Astrocyte (in vitro differentiated cells and primary cell): ENCODE measurements at regions not wholly inside any gene's neighbourhood (a gene's known extent, or its start where the extent isn't known, plus 50 kb on each side); places are given as distances from the start of the nearest gene placed in this dataset.
"Not testable (repeated sequence)": the region's sequence is repeated elsewhere in the genome, so short reads cannot be mapped to it uniquely, and the experiment has no call there.

ENCODE experiments used
- DNase-seq: peaks from one replicate; pipeline ENCODE4 v3.0.0-alpha.2; 2010; ENCODE audit warnings: low read depth
- FAIRE-seq: peaks from 2 replicates; lab custom pipeline; 2011; peaks lifted over from hg19 to GRCh38; lab: Jason Lieb, UNC
- H2AFZ ChIP-seq: 2 replicates; pipeline ENCODE4 v1.6.0; 2012; ENCODE audit warnings: low read depth, low read length, inconsistent platforms
- H3K27ac ChIP-seq: 2 replicates; pipeline ENCODE4 v1.5.1; 2011; ENCODE audit warnings: low read depth, low read length, inconsistent platforms
- H3K27me3 ChIP-seq: 2 replicates; pipeline ENCODE4 v1.6.0; 2011; ENCODE audit warnings: low read length, inconsistent platforms; ENCODE audit not compliant: insufficient read depth
- H3K36me3 ChIP-seq: 2 replicates; pipeline ENCODE4 v1.5.1; 2011; ENCODE audit warnings: low read length, inconsistent platforms; ENCODE audit not compliant: insufficient read depth
- H3K4me1 ChIP-seq: 2 replicates; pipeline ENCODE4 v1.5.1; 2011; ENCODE audit warnings: low read length, inconsistent platforms; ENCODE audit not compliant: insufficient read depth
- H3K4me2 ChIP-seq: 2 replicates; pipeline ENCODE4 v1.6.0; 2012; ENCODE audit warnings: low read length, inconsistent platforms
- H3K4me3 ChIP-seq: 2 replicates; pipeline ENCODE4 v1.5.1; 2011; ENCODE audit warnings: low read depth, mild to moderate bottlenecking, low read length, inconsistent platforms; ENCODE audit not compliant: insufficient read depth
- H3K79me2 ChIP-seq: 2 replicates; pipeline ENCODE4 v1.6.0; 2012; ENCODE audit warnings: mild to moderate bottlenecking, low read length, inconsistent platforms; ENCODE audit not compliant: insufficient read depth
- H3K9ac ChIP-seq: 2 replicates; pipeline ENCODE4 v1.6.0; 2012; ENCODE audit warnings: mild to moderate bottlenecking, low read length, inconsistent platforms
- H3K9me3 ChIP-seq: 2 replicates; pipeline ENCODE4 v1.5.1; 2012; ENCODE audit warnings: low read depth, mild to moderate bottlenecking, low read length, inconsistent platforms; ENCODE audit not compliant: insufficient read depth
- H4K20me1 ChIP-seq: 2 replicates; pipeline ENCODE4 v1.6.0; 2012; ENCODE audit warnings: low read length, inconsistent platforms; ENCODE audit not compliant: insufficient read depth
- H3K27ac Mint-ChIP-seq: one replicate; pipeline ENCODE4 v1.8.0; 2021; ENCODE audit warnings: mild to moderate bottlenecking, mixed read lengths; ENCODE audit not compliant: unreplicated experiment
- H3K27me3 Mint-ChIP-seq: one replicate; pipeline ENCODE4 v1.8.0; 2021; ENCODE audit warnings: low read depth, mixed read lengths; ENCODE audit not compliant: unreplicated experiment
- H3K36me3 Mint-ChIP-seq: one replicate; pipeline ENCODE4 v1.8.0; 2021; ENCODE audit warnings: low read depth, mixed read lengths; ENCODE audit not compliant: unreplicated experiment
- H3K4me1 Mint-ChIP-seq: one replicate; pipeline ENCODE4 v1.8.0; 2021; ENCODE audit warnings: low read depth, mixed read lengths; ENCODE audit not compliant: unreplicated experiment
- H3K4me3 Mint-ChIP-seq: one replicate; pipeline ENCODE4 v1.8.0; 2021; ENCODE audit warnings: mild to moderate bottlenecking, moderate library complexity, mixed read lengths; ENCODE audit not compliant: unreplicated experiment
- H3K9me3 Mint-ChIP-seq: one replicate; pipeline ENCODE4 v1.8.0; 2021; ENCODE audit warnings: mild to moderate bottlenecking, mixed read lengths; ENCODE audit not compliant: unreplicated experiment
- EZH2 ChIP-seq: IDR thresholded peaks from 2 replicates; pipeline ENCODE4 v1.6.1; 2012; ENCODE audit warnings: mild to moderate bottlenecking, low read length, inconsistent platforms; ENCODE audit not compliant: insufficient read depth
- TF ChIP-seq, protein P1 (sequence below): IDR thresholded peaks from 2 replicates; pipeline ENCODE4 v1.5.1; 2011; ENCODE audit warnings: low read depth, mild to moderate bottlenecking, inconsistent platforms, low read length, moderate library complexity; ENCODE audit not compliant: insufficient read depth

DNA sequence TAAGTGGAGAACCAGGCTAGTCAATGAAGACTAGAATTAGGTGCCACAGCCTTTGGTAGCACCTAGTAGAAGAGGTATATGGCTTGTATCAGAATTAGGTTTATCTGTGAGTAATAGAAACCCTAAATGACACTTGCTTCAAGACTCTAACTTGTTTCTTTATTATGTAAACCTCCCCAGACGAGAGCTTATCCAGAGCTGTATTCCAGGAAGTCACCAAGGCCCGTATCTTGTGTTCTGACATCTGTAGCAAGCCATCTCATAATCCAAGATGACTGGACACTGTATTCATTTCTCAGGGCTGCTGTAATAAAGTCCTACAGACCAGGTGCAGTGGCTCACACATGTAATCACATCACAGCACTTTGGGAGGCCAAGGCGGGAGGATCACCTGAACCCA is 56.7 kb upstream of the PPP1R12A start:
- Histone ChIP-seq H3K4me1 (no peaks in the 10 kb centered on the region), H3K4me2 (no peak overlapping the region), H3K4me3 (no peak overlapping the region), H3K79me2 (no peaks in the 10 kb centered on the region), H2AFZ (no peak overlapping the region), H3K36me3 (no peaks in the 10 kb centered on the region), H3K27ac (no peak overlapping the region), H4K20me1 (no peaks in the 10 kb centered on the region), H3K9me3 (no peaks in the 10 kb centered on the region), H3K27me3 (no peaks in the 10 kb centered on the region), H3K9ac (no peak overlapping the region)
- H3K4me3 Mint-ChIP-seq, result no peak overlapping the region
- no peaks in the 10 kb centered on the region for H3K9me3 Mint-ChIP-seq
- peaks cover 9% of the 10 kb centered on the region for H3K4me1 Mint-ChIP-seq
- no peaks in the 10 kb centered on the region for H3K27me3 Mint-ChIP-seq
- FAIRE-seq, result no peak
- TF ChIP-seq, protein P1, sequence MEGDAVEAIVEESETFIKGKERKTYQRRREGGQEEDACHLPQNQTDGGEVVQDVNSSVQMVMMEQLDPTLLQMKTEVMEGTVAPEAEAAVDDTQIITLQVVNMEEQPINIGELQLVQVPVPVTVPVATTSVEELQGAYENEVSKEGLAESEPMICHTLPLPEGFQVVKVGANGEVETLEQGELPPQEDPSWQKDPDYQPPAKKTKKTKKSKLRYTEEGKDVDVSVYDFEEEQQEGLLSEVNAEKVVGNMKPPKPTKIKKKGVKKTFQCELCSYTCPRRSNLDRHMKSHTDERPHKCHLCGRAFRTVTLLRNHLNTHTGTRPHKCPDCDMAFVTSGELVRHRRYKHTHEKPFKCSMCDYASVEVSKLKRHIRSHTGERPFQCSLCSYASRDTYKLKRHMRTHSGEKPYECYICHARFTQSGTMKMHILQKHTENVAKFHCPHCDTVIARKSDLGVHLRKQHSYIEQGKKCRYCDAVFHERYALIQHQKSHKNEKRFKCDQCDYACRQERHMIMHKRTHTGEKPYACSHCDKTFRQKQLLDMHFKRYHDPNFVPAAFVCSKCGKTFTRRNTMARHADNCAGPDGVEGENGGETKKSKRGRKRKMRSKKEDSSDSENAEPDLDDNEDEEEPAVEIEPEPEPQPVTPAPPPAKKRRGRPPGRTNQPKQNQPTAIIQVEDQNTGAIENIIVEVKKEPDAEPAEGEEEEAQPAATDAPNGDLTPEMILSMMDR, result no peak
- H3K36me3 Mint-ChIP-seq, result no peaks in the 10 kb centered on the region
- DNase-seq, result no peak
- H3K27ac Mint-ChIP-seq, result no peak overlapping the region

DNA sequence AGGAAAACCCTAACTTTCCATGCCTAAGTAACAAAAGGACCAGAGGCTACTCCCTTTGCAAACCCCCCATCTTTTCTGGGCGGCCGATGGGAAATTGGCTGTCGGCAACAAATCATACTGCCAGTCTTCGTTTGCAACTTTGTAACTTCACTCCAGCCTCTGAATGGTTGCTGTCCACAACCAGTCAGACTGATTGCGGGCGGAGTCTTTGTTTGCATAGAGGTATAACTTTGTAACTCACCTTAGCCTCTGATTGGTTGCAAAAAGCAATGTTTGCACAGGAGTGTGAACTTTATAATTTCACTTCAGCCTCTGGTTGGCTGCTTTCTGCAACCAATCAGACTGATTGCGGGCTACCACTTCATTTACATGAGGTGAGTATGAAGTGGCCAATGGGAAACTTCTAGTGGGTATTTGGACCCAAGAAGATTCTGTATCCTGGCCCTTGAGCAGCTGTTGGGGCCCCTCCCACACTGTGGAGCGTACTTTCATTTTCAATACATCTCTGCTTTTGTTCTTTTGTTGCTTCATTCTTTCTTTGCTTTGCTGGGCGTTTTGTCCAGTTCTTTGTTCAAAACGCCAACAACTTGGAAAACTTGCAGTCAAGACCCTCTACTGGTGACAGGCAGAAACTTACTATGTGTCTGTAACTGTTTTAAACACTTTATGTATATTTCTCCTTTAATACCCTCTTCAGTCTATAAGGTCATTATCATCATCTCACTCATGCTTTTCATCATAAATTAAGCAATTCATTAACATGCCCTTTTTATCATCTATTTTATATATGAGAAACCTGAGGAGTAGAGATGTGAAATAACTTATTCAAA is 55.8 kb upstream of the PPP1R12A start:
- not testable (repeated sequence) for H3K4me3 ChIP-seq, H3K27me3 Mint-ChIP-seq, H3K4me1 ChIP-seq, H3K4me2 ChIP-seq, H3K27ac ChIP-seq, H4K20me1 ChIP-seq, H3K36me3 ChIP-seq, H3K36me3 Mint-ChIP-seq, FAIRE-seq, H3K9me3 Mint-ChIP-seq, H3K27me3 ChIP-seq, H2AFZ ChIP-seq, H3K4me3 Mint-ChIP-seq, H3K27ac Mint-ChIP-seq, H3K4me1 Mint-ChIP-seq, DNase-seq, H3K9ac ChIP-seq, H3K9me3 ChIP-seq, H3K79me2 ChIP-seq

DNA sequence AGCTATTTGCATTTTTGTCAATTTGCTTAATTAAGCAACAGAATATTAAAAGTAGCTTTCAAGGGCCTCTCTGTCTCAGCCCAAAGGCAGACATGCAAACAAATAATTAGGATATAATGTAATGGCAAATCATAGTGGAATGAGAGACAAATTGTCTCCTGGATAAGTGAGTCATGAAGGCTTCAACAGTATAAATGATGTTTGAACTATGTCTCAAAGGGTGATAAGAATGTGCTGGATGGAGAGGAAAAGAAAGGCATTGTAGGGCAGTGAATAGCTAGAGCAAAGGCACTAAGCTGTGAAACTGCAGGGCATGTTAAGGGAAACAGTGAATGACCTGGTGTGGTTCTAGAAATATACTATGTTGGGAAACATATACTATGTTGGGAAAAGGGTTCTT is 53.5 kb upstream of the PPP1R12A start:
- Histone ChIP-seq H3K4me3 (no peak overlapping the region), H3K9me3 (no peaks in the 10 kb centered on the region)
- no peak overlapping the region for H3K4me3 Mint-ChIP-seq

More for the DNA sequence above, 53.5 kb upstream of the PPP1R12A start:
- Histone ChIP-seq H3K9ac (no peak overlapping the region), H4K20me1 (no peaks in the 10 kb centered on the region), H3K79me2 (no peaks in the 10 kb centered on the region), H3K4me2 (peak overlapping the region; percentile 26), H3K4me1 (peaks cover 12% of the 10 kb centered on the region), H3K27ac (no peak overlapping the region), H3K36me3 (no peaks in the 10 kb centered on the region), H2AFZ (no peak overlapping the region), H3K27me3 (no peaks in the 10 kb centered on the region)
- FAIRE-seq, result peak; percentile 91
- Mint-ChIP-seq H3K4me1 (peaks cover 24% of the 10 kb centered on the region), H3K36me3 (no peaks in the 10 kb centered on the region), H3K9me3 (no peaks in the 10 kb centered on the region), H3K27me3 (no peaks in the 10 kb centered on the region), H3K27ac (peak overlapping the region; percentile 2)
- DNase-seq, result peak; percentile 75
- TF ChIP-seq, protein P1, result no peak
- no peak for TF ChIP-seq EZH2
